Hematopoietic multipotent progenitor cell treated with erythropoietin and hydrocortisone succinate and interleukin-3 and kit ligand, for 6 days (in vitro differentiated cells): ENCODE measurements at regions not wholly inside any gene's neighbourhood (a gene's known extent, or its start where the extent isn't known, plus 50 kb on each side); places are given as distances from the start of the nearest gene placed in this dataset.

ENCODE experiments used
- DNase-seq: peaks from one replicate; pipeline ENCODE4 v3.0.0-alpha.2; 2015

DNA sequence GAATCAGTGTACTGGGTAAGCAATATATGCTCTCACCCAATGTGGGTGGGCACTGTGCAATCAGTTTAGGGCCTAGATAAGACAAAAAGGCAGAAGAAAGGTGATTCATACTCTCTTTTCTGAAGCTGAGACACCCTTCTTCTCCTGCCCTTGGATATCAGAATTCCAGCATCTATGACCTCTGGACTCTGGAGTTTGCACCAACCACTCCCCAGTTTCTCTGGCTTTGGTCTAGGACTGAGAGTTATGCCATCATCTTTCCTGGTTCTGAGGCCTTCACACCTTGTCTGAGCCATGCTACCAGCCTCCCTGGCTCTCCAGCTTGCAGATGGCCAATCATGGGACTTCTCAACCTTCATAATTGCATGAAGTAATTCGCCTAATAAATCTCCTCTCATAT, 724.6 kb upstream of the TYRP1 start:
- no peak for DNase-seq

DNA sequence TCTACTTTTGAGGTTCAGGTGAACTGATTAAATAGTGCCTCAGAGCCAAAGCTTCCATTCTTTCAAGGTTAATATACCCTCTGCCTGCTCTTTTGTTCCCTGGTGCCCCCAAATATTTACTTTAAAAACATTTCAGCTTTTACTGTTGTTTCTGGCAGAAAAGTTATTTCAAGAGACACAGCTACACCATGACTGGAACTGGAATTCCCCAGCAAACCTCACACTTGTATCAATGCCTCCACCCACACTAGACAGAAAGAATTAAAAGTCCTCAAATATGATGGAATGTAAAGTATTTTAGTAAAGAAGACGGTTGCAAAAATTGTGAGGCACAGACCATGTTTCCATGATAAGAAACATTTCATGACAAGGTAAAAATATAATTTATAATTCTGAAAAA, 720.2 kb upstream of the TYRP1 start:
- DNase-seq: no peak

DNA sequence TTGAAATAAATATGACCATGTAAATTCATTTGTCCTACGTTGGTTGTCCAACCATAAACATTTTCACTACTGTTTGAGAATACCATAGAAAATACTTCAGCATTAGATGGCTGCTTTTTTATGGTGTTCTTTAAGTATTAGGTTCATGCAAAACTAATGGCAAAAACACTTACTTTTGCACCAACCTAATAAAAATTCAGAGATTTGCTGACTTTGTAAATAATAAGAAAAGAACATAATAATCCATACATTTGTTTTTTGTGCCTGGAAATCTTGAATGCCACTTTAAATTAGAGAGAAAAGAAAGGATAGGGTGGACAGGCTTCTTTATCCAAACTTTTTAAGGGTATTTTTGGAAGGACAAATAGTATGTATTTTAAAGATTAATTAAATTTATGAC, 719.7 kb upstream of the TYRP1 start:
- DNase-seq: no peak

DNA sequence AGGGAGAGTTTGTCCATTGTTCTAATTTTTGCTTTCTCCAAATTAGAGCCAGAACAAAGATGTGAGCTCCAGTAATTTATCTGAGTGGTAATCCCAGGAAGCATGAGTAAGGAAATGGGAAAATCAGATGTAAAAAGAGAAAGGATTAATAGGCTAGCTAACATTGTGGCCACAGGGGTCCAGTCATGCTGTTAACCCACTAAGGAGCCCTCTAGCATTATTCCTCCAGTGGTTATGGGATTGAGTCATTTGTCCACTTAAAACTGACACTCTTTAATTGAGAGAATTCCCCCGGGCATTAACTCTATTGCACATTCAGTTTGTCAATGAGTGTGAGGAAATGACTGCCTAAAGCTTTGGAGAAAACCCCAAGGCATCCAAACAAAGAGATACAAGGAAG, 700.3 kb upstream of the TYRP1 start:
- DNase-seq: no peak

DNA sequence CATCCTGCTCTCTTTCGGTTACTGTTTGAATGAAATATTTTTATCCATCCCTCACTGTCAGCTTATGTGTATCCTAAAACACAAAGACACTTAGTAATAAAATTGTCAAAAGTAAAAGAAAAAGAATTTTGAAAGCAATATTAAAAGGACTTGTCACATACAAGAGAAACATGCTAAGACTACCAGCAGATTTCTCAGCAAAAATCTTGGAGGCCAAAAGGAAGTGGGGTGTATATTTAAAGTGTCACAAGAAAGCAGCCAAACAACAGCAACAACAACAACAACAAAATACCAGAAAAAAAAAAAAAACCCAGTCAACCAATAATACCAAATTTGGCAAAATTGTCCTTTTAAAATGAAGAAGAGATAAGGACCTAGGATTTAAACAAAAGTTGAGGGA, 678.7 kb upstream of the TYRP1 start:
- DNase-seq: no peak

DNA sequence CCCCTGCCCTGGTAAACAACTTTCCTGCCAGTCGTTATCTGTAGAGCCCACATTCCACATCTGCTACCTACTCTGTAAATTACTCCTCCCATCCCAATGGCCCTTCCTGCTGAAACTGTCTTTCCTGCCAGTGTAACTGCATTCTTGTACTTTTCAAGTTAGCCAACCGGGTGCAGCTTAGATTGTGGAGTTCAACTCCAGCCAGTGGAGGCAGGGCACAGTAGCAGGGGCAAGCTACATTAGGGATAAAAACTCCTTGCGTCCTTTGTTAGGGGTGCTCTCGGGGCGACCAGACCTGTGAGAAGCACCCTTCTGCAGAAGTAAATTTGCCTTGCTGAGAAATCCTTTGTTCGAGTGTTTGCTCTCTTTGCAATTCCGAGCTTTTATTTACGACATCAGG, 639.0 kb upstream of the TYRP1 start:
- no peak for DNase-seq

DNA sequence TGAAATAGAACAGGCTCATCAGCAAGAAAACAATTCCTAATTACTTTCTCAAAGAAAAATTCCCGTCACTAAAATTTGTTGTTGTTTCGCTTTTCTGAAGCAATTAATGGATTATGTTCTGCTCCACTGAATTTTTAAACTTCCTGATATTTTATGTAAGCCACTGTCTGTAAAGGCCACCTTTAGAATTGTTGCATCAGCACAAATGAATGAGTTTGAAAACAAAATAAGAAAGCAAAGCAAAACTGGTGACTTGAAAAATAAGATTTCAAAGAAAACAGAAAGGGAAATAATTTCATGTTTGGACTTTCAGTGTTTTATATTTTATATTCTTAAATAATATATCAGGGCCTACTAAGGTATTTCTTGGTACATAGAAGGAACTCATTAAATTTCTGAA, 636.3 kb upstream of the TYRP1 start:
- no peak for DNase-seq

DNA sequence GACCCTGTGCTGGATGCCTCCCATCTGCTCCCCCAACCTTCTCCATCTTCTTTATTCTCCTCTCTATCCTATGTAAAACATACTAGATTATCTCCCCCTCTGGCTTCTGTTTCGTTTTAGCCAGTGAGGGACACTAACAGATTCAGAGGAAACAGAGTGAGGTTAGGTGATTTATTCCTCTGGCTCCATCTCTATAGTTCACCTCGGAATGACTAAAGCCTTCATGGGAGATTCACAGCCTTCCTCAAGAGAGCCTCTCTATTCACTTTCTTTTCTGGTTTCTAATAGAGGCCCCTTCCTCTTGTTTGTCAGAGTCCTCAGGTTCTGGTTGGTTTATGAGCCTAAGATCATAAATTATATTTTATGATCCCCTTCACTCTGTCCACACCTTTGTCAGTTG, 633.1 kb upstream of the TYRP1 start:
- DNase-seq: no peak

DNA sequence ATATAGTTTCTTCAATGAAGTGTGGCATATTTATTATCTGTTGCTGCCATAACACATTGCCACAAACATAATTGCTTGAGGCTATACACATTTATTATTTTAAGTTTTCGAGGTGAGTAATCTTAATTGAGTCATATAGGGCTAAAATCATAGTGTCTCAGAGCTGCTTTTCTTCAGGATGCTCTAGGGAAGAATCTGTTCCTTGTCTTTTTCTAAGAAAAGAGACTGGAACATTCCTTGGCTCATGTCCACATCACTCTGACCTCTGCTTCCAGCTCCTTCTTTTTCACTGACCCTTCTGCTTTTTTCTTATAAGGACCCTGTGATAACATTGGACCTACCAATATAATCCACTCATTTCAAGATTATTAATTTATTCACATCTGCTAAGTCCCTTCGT, 632.4 kb upstream of the TYRP1 start:
- no peak for DNase-seq

DNA sequence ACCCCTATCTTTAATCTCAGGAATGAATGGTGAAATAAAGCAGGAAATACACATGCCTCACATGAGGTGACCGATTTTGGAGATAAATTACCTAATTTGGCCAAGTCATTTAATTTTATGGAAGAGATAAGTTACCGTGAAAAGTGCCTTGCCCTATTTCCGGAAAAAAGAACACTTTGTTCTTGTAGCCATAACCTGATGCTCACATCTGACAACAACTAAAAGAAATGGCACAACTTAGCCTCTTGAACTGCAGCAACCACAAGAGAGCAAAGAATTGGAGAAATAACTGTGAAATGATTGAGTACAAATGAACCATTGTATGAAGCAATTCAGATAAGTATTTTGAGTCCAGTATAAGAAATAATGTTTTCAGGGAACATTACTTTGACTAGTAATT, 628.1 kb upstream of the TYRP1 start:
- no peak for DNase-seq

DNA sequence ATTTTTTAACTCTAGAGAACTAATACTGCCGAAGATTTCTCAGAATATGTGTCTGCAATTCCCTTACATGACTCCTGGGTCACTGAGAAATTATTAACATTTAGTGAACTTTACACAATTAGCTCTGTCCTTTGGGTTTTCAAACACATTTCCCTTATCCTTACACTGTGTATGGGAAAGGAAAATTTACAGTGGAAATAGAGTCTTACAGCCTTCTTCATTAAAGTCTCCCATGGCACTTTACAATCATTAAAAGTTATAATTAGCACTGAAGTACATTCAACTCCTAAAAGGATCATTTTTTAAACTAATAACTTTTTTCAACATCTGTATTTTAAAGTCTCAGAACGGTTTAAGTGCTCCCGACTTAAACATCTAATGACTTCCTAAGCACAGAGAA, 627.5 kb upstream of the TYRP1 start:
- DNase-seq: no peak

DNA sequence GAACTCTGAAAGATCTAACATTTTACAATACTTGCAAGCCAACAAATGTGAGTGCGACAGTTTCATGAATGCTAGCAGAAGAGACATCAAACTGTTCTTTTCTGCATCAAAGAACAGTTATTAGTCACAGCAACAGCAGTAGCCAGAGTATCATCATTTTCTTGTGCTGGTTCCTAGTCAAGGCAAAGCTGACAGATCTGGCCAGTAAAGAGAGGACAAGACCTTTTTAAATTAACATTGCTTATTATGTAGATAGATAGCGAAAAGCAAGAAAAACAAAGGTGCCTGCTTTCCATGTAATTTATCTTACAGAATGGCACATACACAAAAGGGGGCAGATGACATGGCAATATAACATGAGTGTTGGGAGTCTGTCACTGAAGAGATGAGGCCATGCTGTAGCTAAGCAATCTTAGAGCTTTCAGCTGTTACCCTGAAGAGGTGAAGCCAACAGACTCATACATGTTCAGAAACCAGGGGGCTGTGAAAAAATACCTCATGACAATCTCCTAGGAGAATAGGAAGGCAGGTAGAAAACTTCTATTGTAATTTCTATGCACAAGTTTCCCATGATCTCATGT, 626.6 kb upstream of the TYRP1 start:
- DNase-seq: no peak

DNA sequence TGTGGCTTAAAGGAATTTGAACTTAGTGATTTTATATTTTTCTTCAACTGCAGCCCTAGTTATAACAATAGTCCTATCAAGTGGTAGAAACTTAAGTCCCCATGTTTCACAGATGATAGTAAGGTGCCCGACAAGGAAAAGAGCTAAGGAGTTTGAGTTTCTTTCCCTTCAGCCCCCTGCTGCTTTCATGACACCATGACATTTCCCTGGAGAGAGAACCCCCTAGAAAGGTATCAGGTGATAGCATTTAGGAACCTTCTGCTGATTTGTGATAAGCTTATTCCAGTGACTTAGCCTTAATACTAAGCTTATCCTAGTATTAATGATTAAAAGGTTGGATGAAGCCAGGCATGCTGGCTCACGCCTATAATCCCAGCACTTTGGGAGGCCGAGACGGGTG, 623.8 kb upstream of the TYRP1 start:
- no peak for DNase-seq

DNA sequence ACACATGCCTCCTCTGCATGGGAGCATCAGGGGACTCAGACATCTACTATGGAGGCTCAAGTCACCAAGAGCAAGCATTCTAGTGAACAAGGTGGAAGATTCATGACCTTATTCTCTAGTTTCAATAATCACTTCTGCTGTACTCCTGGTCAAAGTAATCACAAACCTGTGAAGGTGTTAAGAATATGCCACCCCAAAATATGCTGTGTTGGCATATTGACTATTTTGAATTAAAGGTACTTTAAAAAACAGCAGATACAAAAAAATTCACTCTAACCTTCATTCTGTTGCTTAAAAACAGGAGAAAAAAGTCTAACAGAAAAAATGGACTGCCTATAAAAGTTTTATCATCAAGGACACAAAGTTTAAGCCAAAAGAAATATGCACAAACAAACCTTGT, 607.8 kb upstream of the TYRP1 start:
- DNase-seq: no peak

DNA sequence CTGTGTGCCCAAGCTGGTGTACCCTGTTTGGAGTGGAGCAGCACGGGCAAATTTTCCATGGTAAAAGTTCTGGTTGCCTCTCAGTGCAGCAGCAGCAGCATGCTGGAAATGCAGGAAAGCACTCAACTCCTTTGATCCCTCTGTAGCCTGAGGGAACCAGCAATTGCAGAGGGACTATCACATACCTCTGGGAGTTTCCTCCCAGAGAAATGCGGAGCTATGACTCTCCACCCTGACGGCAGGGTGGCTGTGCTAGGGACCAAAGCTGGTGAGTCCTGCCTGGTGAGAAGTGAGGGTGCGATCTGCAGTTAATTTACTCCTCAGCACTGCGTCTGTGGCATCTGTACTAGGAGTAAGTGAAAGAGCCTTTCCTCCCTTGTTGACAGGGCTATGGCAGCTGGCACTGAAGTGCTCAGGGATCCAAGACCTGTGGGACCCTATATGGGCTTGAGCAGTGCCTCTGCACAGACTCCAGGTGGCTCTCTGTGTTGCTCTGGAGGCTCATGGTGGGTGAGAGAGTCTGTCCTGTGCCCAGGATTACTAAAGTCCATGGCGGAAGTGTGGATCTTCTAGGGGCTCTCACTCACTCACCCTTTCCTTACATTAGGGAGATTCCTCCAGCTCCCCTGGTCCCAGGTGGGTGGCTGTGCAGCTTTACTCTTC, 601.2 kb upstream of the TYRP1 start:
- no peak for DNase-seq

DNA sequence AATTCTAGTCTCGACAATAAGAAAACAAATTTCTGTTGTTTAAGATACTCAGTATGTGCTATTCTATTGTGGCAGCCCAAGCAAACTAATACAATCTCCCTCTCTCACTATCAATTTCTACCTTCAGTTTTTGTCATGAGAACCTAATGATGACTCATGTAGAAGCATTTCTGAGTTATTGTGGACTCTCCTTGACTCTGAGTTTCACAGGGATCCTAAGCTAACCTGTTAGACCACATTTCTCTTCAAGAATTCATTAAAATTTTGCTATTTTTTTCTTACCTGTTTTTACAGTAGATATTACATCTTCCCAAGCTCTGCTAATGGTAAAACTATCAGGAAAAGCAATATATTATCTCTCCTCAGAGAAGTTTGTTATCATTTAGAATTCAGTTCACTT, 599.1 kb upstream of the TYRP1 start:
- peak; percentile 4 for DNase-seq

DNA sequence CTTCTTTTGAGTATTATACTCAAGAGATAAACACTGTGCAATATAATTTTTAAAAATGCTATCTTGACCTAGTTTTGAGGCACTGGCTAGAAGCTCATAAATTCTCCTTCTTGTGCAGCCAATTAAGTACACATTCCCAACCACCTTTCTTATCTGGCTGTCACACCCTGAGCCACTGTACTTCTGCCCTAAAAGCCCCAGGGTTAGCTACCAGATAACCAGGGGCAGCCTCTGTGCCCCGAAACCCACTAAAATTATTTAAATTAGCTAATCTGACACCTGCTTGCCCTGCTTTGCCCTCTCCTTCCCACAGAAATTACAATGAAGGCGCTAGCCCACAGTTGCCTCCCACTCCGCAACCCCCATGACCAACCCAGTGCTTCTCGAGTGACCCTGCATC, 597.3 kb upstream of the TYRP1 start:
- peak; percentile 72 for DNase-seq

DNA sequence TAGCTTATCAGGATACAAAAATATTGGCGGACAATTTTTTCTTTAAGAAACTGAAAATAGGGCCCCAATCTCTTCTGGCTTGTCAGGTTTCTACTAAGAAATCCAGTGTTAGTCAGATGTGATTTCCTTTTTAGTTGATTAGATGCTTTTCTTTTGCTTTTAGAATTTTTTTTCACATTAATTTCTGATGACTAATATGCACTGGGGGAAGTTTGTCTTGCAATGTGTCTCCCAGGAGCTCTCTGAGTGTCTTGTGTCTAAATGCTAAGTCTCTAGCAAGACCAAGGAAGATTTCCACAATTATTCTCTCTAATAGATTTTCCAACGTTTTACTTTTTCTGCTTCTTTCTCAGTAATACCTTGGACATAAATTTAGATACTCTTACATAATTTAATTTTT, 559.8 kb upstream of the TYRP1 start:
- DNase-seq: no peak

DNA sequence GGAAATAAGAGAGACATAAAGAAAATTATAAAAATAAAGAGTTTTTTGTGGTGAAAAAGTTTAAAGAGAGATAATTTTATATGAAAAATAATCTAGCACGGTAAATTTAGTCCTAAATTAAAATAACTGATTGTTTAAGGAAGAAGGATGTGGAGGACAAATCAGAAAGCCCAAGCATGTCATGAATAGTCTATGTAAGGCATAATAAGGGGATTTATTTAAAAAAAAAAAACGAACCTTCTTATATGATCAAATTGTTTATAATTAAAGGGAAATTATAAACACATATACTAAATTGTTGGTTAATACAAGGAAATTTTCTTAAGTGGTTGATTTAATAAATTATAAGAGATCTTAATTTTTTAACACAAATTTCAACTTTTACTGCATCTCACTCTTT, 551.8 kb upstream of the TYRP1 start:
- no peak for DNase-seq

DNA sequence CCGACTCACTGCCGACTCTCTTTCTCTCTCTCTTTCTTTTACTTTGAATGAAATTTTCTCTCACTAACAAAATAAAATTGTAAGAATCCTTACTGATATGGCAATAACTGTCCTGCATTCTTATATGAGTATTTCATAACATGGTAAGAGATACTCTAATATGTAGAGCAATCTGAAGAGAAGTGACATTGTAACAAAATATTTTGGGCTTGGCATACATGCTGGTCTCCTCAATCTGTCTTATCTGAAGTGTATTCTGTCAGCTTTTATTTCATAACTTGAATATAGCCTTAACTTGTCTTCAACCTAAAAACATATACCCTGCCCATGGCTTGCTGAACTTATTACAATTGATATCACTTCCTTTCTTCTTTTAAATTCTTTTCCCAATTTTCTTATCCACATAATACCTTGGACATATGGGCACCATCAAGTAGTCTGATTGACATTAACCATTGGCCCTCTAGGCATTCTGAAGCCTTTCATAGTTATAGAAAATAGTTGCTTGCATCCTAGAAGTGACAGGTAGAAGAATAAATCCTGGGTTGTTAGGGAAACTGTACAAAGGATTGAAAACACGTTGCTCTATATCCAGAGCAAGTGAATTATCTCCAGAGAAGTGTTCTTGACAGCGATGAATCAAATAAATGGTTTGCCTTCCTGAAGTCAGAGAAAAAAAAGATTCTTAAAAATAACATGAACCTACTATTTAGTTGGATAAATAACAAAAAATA, 537.6 kb upstream of the TYRP1 start:
- no peak for DNase-seq

DNA sequence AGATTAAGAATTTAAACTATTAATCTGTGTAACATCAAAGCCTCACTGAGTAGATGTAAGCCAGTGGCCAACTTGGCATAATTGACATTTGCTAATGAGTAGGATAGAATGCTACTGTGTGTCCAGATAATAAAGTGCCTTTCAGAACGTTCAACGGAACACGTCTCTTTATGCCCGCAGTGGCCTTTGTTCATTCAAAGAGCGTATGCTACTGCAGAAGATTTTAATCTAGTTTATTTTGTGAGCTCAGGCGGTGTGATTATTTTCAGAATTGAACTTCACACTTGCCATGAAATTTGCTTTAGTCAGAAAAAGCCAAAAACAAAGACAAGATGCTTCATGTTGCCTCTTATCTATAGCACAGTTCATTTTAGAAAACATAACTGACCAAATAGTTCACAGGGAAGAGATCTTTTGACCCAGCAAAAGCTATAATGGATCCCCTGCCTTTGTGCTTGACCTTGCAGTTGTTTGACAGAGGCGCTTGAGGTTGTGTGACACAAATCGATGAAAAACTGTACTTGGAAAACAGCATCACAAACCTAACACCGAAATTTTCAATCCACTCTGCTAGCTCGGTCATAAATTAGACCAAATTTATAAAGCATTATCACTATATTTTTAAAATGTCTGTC, 530.9 kb upstream of the TYRP1 start:
- DNase-seq: no peak

DNA sequence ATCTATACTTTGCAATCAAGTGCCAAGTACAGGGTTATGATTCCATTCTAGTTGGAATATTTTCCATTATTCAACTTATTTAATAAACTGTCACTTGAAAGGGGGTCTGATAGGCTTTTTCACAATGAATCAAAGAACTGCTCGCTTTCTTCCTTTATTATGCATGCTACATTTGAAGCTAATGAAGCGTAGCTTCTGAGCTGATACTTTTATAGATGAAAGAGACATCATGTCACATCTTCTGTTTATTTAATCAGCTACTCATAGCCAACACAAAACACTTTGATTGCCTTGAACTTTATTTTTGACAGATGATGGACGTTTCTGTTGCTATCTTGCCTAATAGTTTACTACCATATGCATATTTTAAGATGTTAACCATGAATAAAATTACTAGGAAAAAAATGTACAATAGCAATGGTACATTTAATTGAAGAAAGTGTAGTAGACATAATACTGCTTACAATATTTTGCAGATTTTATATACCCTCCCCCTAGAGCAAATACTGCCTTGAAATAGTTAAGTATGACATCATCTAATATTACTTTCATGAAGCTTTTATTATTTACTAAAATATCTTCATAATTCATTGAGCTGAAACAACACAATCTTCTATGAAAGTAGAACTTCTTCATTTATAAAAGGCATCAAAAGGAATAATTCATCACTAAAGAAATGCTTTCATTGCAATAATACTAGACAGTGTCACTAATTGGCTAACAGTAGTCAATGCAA, 529.3 kb upstream of the TYRP1 start:
- DNase-seq: no peak

DNA sequence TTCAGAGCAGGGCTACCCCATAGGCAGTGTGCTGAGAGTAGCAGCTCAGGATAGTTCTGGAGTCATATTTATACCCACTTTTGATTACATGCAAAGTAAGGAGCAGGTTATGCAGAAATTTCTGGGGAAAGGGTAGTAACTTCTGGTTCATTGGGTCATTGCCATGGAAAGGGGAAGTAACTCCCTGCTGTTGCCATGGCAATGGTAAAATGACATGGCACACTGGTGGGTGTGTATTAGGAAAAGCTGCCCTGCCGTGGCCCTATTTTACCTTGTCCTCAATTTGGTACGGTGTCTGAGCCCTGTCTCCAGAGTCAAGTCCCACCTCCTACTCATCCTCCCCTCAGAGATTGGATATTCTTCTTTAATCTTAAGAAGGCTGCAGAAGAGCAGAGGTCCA, 526.7 kb upstream of the TYRP1 start:
- DNase-seq: peak; percentile 13

DNA sequence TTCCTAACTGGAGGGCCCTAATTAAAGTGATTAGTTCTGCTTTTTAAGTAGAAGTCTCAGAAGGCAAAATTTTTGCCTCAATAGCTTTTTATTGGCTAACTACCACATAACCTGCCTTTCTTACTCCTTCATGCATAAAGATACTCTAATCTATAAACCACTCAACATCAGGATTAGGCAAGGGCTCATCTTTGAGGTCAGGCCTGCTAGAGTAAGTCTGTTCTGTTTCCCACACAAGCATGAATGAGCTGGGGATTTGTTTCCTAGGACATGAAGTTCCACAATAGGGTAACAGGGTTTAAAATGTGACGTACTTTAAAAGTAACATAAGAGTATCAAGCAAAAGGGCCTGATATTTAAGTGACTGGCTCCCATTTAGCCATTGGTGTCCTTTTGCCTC, 522.7 kb upstream of the TYRP1 start:
- no peak for DNase-seq
